ENCODE measurements at regions not wholly inside any gene's neighbourhood (a gene's known extent, or its start where the extent isn't known, plus 50 kb on each side); places are given as distances from the start of the nearest gene placed in this dataset.

- no peak overlapping the region for H3K4me3 Mint-ChIP-seq
- no peaks in the 10 kb centered on the region for H3K4me1 Mint-ChIP-seq
- ATAC-seq (no peak), DNase-seq (no peak)
- H3K9me3 Mint-ChIP-seq: no peaks in the 10 kb centered on the region
- no peaks in the 10 kb centered on the region for H3K27me3 Mint-ChIP-seq
- no peak overlapping the region for H3K27ac Mint-ChIP-seq
- H3K36me3 Mint-ChIP-seq (ENCODE audit: low read depth): no peaks in the 10 kb centered on the region
These were observed 367.8 kb upstream of the IL12A start for GRCh38 chr3:159620873-159621272.

- no peak for DNase-seq
- H3K4me3 Mint-ChIP-seq: no peak overlapping the region
- H3K4me1 Mint-ChIP-seq: no peaks in the 10 kb centered on the region
- H3K27ac Mint-ChIP-seq: no peak overlapping the region
- no peaks in the 10 kb centered on the region for H3K36me3 Mint-ChIP-seq (ENCODE audit: low read depth)
- ATAC-seq: no peak
- no peaks in the 10 kb centered on the region for H3K9me3 Mint-ChIP-seq
- no peaks in the 10 kb centered on the region for H3K27me3 Mint-ChIP-seq
These were observed 364.0 kb upstream of the IL12A start for GRCh38 chr3:159624616-159625015.

GRCh38 chr3:159625594-159625993 is 363.0 kb upstream of the IL12A start:
- no peak overlapping the region for H3K4me3 Mint-ChIP-seq
- H3K4me1 Mint-ChIP-seq: no peaks in the 10 kb centered on the region
- H3K36me3 Mint-ChIP-seq (ENCODE audit: low read depth): no peaks in the 10 kb centered on the region
- no peaks in the 10 kb centered on the region for H3K27me3 Mint-ChIP-seq
- no peak overlapping the region for H3K27ac Mint-ChIP-seq
- no peaks in the 10 kb centered on the region for H3K9me3 Mint-ChIP-seq
- ATAC-seq: no peak
- no peak for DNase-seq

GRCh38 chr3:159626598-159626997 is 362.0 kb upstream of the IL12A start:
- Mint-ChIP-seq H3K4me3 (no peak overlapping the region), H3K27me3 (no peaks in the 10 kb centered on the region), H3K36me3 (ENCODE audit: low read depth) (no peaks in the 10 kb centered on the region), H3K9me3 (no peaks in the 10 kb centered on the region), H3K4me1 (no peaks in the 10 kb centered on the region), H3K27ac (no peak overlapping the region)
- ATAC-seq (no peak), DNase-seq (no peak)

GRCh38 chr3:159627229-159627628 is 361.4 kb upstream of the IL12A start:
- Mint-ChIP-seq H3K27ac (no peak overlapping the region), H3K4me1 (no peaks in the 10 kb centered on the region), H3K27me3 (no peaks in the 10 kb centered on the region), H3K9me3 (no peaks in the 10 kb centered on the region), H3K36me3 (ENCODE audit: low read depth) (no peaks in the 10 kb centered on the region), H3K4me3 (no peak overlapping the region)
- DNase-seq: no peak
- no peak for ATAC-seq

- Mint-ChIP-seq H3K27ac (no peak overlapping the region), H3K9me3 (no peaks in the 10 kb centered on the region), H3K4me3 (no peak overlapping the region), H3K36me3 (ENCODE audit: low read depth) (no peaks in the 10 kb centered on the region), H3K4me1 (no peaks in the 10 kb centered on the region), H3K27me3 (no peaks in the 10 kb centered on the region)
- ATAC-seq (no peak), DNase-seq (no peak)
These were observed 361.0 kb upstream of the IL12A start for GRCh38 chr3:159627634-159628033.

- Mint-ChIP-seq H3K27me3 (no peaks in the 10 kb centered on the region), H3K9me3 (no peaks in the 10 kb centered on the region), H3K27ac (no peak overlapping the region), H3K36me3 (ENCODE audit: low read depth) (no peaks in the 10 kb centered on the region), H3K4me1 (no peaks in the 10 kb centered on the region), H3K4me3 (no peak overlapping the region)
- DNase-seq (no peak), ATAC-seq (no peak)
These were observed 359.1 kb upstream of the IL12A start for GRCh38 chr3:159629329-159630084.

GRCh38 chr3:159631226-159631625 is 357.4 kb upstream of the IL12A start:
- no peak overlapping the region for H3K27ac Mint-ChIP-seq

GRCh38 chr3:159632128-159632527 is 356.5 kb upstream of the IL12A start:
- H3K4me3 Mint-ChIP-seq: no peak overlapping the region
- H3K9me3 Mint-ChIP-seq: no peaks in the 10 kb centered on the region
- H3K4me1 Mint-ChIP-seq: no peaks in the 10 kb centered on the region
- H3K27ac Mint-ChIP-seq: no peak overlapping the region
- no peaks in the 10 kb centered on the region for H3K36me3 Mint-ChIP-seq (ENCODE audit: low read depth)
- DNase-seq: no peak
- no peak for ATAC-seq
- no peaks in the 10 kb centered on the region for H3K27me3 Mint-ChIP-seq

More at GRCh38 chr3:159631226-159631625, 357.4 kb upstream of the IL12A start:
- no peaks in the 10 kb centered on the region for H3K36me3 Mint-ChIP-seq (ENCODE audit: low read depth)
- H3K4me3 Mint-ChIP-seq: no peak overlapping the region
- H3K9me3 Mint-ChIP-seq: no peaks in the 10 kb centered on the region
- no peaks in the 10 kb centered on the region for H3K4me1 Mint-ChIP-seq
- no peak for ATAC-seq
- DNase-seq: no peak
- H3K27me3 Mint-ChIP-seq: no peaks in the 10 kb centered on the region

GRCh38 chr3:159632851-159633250 is 355.8 kb upstream of the IL12A start:
- DNase-seq (no peak), ATAC-seq (no peak)
- Mint-ChIP-seq H3K27ac (no peak overlapping the region), H3K9me3 (no peaks in the 10 kb centered on the region), H3K36me3 (ENCODE audit: low read depth) (no peaks in the 10 kb centered on the region), H3K4me1 (no peaks in the 10 kb centered on the region), H3K4me3 (no peak overlapping the region), H3K27me3 (no peaks in the 10 kb centered on the region)

GRCh38 chr3:159634483-159634882 is 354.2 kb upstream of the IL12A start:
- H3K9me3 Mint-ChIP-seq: no peaks in the 10 kb centered on the region
- H3K4me3 Mint-ChIP-seq: no peak overlapping the region
- no peaks in the 10 kb centered on the region for H3K27me3 Mint-ChIP-seq

GRCh38 chr3:159635047-159635641 is 353.5 kb upstream of the IL12A start:
- H3K27me3 Mint-ChIP-seq: no peaks in the 10 kb centered on the region
- no peaks in the 10 kb centered on the region for H3K36me3 Mint-ChIP-seq (ENCODE audit: low read depth)
- no peak overlapping the region for H3K27ac Mint-ChIP-seq
- no peaks in the 10 kb centered on the region for H3K4me1 Mint-ChIP-seq
- no peak overlapping the region for H3K4me3 Mint-ChIP-seq
- ATAC-seq (no peak), DNase-seq (no peak)
- no peaks in the 10 kb centered on the region for H3K9me3 Mint-ChIP-seq

More at GRCh38 chr3:159634483-159634882, 354.2 kb upstream of the IL12A start:
- Mint-ChIP-seq H3K36me3 (ENCODE audit: low read depth) (no peaks in the 10 kb centered on the region), H3K4me1 (no peaks in the 10 kb centered on the region), H3K27ac (no peak overlapping the region)
- no peak for ATAC-seq
- DNase-seq: no peak

GRCh38 chr3:159637883-159638542 is 350.6 kb upstream of the IL12A start:
- H3K4me1 Mint-ChIP-seq: no peaks in the 10 kb centered on the region
- DNase-seq (no peak), ATAC-seq (no peak)
- no peaks in the 10 kb centered on the region for H3K36me3 Mint-ChIP-seq (ENCODE audit: low read depth)
- H3K27me3 Mint-ChIP-seq: no peaks in the 10 kb centered on the region
- no peaks in the 10 kb centered on the region for H3K9me3 Mint-ChIP-seq
- H3K4me3 Mint-ChIP-seq: no peak overlapping the region
- no peak overlapping the region for H3K27ac Mint-ChIP-seq

- Mint-ChIP-seq H3K27ac (no peak overlapping the region), H3K4me1 (no peaks in the 10 kb centered on the region), H3K9me3 (no peaks in the 10 kb centered on the region), H3K27me3 (no peaks in the 10 kb centered on the region), H3K36me3 (ENCODE audit: low read depth) (no peaks in the 10 kb centered on the region), H3K4me3 (no peak overlapping the region)
- DNase-seq: no peak
- no peak for ATAC-seq
These were observed 348.4 kb upstream of the IL12A start for GRCh38 chr3:159640225-159640624.

GRCh38 chr3:159643406-159643805 is 345.2 kb upstream of the IL12A start:
- ATAC-seq (no peak), DNase-seq (no peak)
- Mint-ChIP-seq H3K27ac (no peak overlapping the region), H3K4me1 (no peaks in the 10 kb centered on the region), H3K36me3 (ENCODE audit: low read depth) (no peaks in the 10 kb centered on the region), H3K27me3 (no peaks in the 10 kb centered on the region), H3K4me3 (no peak overlapping the region), H3K9me3 (no peaks in the 10 kb centered on the region)

Measured in activated naive CD8-positive, alpha-beta T cell treated with anti-CD3 and anti-CD28 coated beads, Interleukin-2, amount 50 U/mL, for 24 hours (primary cell).